Stimulated activated naive B cell treated with anti-CD40 and anti-IgM and Interleukin-4, amounts not matched to agents 10 μg/mL and 1 μg/mL and 100 μg/mL, for 72 hours (primary cell): ENCODE measurements at regions not wholly inside any gene's neighbourhood (a gene's known extent, or its start where the extent isn't known, plus 50 kb on each side); places are given as distances from the start of the nearest gene placed in this dataset.

Experiments
- ATAC-seq, 2 donors: fragments of 150-1000 bp; cut with Tn5 transposase; replicated peaks; 2 replicates each; pipeline ENCODE4 v1.10.0; 2021; ENCODE audit warnings: moderate library complexity in 1 of 2
- DNase-seq: peaks from one replicate; pipeline ENCODE4 v3.0.0; 2021
- H3K27ac Mint-ChIP-seq: one replicate; pipeline ENCODE4 v1.8.0; 2022; ENCODE audit warnings: mild to moderate bottlenecking, mixed read lengths
- H3K27me3 Mint-ChIP-seq, 2 donors: one replicate each; pipeline ENCODE4 v1.8.0; 2022; ENCODE audit warnings: mixed read lengths in 2 of 2
- H3K36me3 Mint-ChIP-seq, 2 donors: one replicate each; pipeline ENCODE4 v1.8.0; 2022; ENCODE audit warnings: mixed read lengths in 2 of 2, mild to moderate bottlenecking in 1 of 2
- H3K4me1 Mint-ChIP-seq, 2 donors: one replicate each; pipeline ENCODE4 v1.8.0; 2022; ENCODE audit warnings: mixed read lengths in 2 of 2, mild to moderate bottlenecking in 1 of 2
- H3K4me3 Mint-ChIP-seq, 2 donors: one replicate each; pipeline ENCODE4 v1.8.0; 2022; ENCODE audit warnings: mild to moderate bottlenecking in 2 of 2, mixed read lengths in 2 of 2, moderate library complexity in 1 of 2
- H3K9me3 Mint-ChIP-seq, 2 donors: one replicate each; pipeline ENCODE4 v1.8.0; 2022; ENCODE audit warnings: mixed read lengths in 2 of 2, mild to moderate bottlenecking in 1 of 2

GRCh38 chr20:22425344-22426295, 158.8 kb downstream of the FOXA2 start:
- Mint-ChIP-seq H3K4me1 (no peaks in the 10 kb centered on the region), H3K9me3 (no peaks in the 10 kb centered on the region)

DNA sequence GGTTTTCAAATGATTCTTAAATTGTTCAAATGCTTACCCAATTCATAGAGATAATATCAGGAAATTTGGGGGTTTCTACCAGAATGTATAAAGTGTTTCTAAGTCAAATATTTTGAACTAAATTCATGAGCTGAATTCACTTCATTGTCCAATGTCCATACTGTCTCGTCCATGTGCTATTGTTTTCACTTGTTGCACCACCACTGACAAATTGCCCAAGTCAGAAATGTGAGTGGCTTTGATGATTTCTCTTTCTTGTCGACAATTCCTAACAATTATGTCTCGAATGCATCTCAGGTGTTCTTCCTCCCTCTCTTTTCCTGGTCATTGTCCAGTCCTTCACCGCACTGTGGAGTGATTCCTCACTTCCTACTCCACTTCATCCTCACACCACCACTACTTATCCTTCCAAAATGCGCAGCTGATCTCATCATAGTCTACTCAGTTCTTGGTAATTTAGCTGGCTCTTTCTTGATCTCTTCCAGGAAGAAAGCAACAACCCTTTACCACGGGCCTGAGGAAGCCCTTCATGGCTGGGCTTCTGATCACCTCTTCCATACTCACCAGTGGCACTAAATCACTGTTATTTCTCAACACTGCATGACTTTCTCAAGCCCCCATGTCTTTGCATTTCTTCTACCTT, 161.1 kb downstream of the FOXA2 start:
- Mint-ChIP-seq H3K9me3 (no peaks in the 10 kb centered on the region), H3K27ac (no peak overlapping the region), H3K27me3 (peaks cover 14 to 15% of the 10 kb centered on the region in 2 donors), H3K36me3 (no peaks in the 10 kb centered on the region), H3K4me3 (no peak overlapping the region), H3K4me1 (no peaks in the 10 kb centered on the region)
- ATAC-seq (no peak), DNase-seq (no peak)

More at GRCh38 chr20:22425344-22426295, 158.8 kb downstream of the FOXA2 start:
- ATAC-seq (no peak), DNase-seq (no peak)
- Mint-ChIP-seq H3K27me3 (peaks cover 18% of the 10 kb centered on the region in 2 donors), H3K36me3 (no peaks in the 10 kb centered on the region), H3K27ac (no peak overlapping the region), H3K4me3 (no peak overlapping the region)

GRCh38 chr20:22420116-22420598, 164.2 kb downstream of the FOXA2 start:
- Mint-ChIP-seq H3K36me3 (no peaks in the 10 kb centered on the region), H3K27me3 (peaks cover 23 to 24% of the 10 kb centered on the region in 2 donors), H3K4me3 (no peak overlapping the region), H3K27ac (no peak overlapping the region), H3K4me1 (no peaks in the 10 kb centered on the region), H3K9me3 (no peaks in the 10 kb centered on the region)
- ATAC-seq = no peak
- no peak for DNase-seq

GRCh38 chr20:22418738-22419137, 165.6 kb downstream of the FOXA2 start:
- no peak overlapping the region for H3K4me3 Mint-ChIP-seq
- no peaks in the 10 kb centered on the region for H3K4me1 Mint-ChIP-seq
- ATAC-seq (no peak), DNase-seq (no peak)
- no peaks in the 10 kb centered on the region for H3K36me3 Mint-ChIP-seq
- no peaks in the 10 kb centered on the region for H3K9me3 Mint-ChIP-seq
- H3K27ac Mint-ChIP-seq = no peak overlapping the region
- H3K27me3 Mint-ChIP-seq = peaks cover 22 to 24% of the 10 kb centered on the region in 2 donors

DNA sequence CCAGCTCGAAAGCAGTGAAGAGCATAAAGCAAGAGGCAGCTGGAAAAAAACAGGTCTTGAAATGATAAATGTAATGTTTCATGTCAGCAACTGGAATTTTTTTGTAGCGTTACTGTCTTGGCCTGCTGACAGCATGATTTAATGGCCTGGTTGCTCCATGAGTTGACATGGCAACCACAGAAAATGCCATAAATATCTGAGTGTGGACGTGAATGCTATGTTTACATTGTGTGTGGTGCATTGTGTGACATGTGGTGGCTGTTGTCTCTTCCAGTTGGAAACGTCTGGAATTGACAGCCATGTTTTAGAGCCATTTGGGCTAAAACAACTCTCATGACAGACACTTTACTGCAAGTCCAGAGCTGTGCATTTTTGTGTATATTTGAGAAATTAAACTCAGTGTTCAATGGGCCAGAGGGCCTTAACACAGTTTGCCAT, 170.0 kb downstream of the FOXA2 start:
- ATAC-seq (no peak), DNase-seq (no peak)
- no peaks in the 10 kb centered on the region for H3K9me3 Mint-ChIP-seq
- H3K36me3 Mint-ChIP-seq = no peaks in the 10 kb centered on the region
- H3K27ac Mint-ChIP-seq = no peak overlapping the region
- peaks cover 16 to 22% of the 10 kb centered on the region in 2 donors for H3K27me3 Mint-ChIP-seq
- H3K4me3 Mint-ChIP-seq = no peak overlapping the region
- H3K4me1 Mint-ChIP-seq = no peaks in the 10 kb centered on the region

DNA sequence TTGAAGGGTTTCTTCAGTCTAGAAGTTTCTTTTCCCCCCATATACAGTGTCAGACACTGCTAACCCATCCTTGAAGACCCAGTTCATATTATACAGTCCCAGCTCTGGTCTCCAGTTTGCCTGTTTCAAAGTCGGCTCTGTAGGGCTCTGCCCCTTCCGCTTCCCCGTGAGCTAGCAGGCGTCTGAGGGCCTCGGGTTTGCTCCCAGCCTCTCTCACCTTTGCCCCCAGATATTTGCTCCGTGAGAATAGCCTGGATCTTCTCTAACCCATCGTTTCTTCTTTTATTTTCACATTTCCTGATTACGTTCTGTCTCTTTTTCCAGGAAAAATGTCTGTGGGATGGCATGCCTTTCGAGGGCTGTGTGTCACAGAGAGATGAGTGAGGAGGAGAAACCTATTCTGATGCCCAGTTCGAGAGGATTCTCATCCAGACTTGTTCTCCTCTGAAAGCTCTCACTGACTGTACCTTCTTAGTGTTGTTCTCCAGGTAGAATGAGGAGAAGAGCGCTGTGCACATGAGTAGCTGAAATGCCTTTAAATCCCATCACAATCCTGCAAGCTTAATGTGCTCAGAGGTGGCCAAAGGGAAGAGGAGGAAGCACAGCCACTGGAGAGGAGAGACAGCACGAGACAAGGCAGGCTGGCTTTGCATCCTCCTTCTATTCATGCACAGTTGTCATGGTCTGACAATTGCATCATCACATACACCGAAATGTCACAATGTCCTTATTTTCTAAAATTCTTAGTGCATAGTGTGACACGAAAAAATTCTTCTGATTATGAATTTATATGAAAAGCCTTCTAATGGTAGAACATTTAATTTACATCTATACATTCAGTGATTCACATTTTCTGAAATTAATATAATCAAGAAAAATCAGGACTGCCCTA, 171.1 kb downstream of the FOXA2 start:
- Mint-ChIP-seq H3K9me3 (peaks cover 0 to 2% of the 10 kb centered on the region in 2 donors), H3K4me1 (no peaks in the 10 kb centered on the region), H3K4me3 (no peak overlapping the region), H3K27ac (no peak overlapping the region), H3K27me3 (peaks cover 11 to 23% of the 10 kb centered on the region in 2 donors), H3K36me3 (no peaks in the 10 kb centered on the region)
- ATAC-seq = no peak
- no peak for DNase-seq

DNA sequence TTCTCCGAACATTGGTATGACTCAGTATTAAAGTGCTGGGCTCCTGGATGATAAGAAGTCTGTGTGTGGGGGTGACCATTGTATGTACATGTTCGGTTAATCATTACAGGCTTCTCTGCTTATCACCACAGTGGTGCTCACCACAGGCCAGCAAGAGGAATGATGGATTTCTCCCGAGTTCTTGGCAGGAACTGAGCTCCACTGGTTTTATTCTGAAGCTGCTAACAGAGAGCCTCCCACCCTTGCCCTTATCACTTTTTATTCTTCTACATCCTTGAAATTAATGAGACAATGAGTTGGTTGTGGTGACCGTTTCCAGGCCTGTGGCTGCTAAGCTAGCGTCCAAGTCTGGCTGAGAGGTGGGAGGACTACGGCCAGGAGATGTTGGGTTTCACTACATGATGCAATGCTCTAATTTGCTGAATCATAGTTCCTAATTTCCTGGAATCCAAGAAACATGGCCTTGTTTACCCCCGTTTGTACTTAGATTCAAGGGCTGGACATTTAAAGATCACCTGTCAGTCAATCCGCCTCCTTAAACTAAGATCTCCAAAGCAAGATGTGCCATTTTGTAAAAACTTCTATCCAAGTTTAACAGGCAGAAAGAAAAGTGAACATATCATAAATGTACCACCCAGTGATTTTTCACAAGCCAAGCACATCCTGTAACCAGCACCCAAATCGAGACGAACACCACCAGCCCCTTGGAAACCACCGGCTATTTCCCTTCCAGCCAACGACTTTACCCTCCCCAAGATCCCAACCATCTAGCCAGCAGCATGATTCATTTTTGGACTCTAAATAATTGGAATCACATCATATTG, 172.5 kb downstream of the FOXA2 start:
- Mint-ChIP-seq H3K27ac (no peak overlapping the region), H3K27me3 (peaks cover 4 to 15% of the 10 kb centered on the region in 2 donors), H3K36me3 (no peaks in the 10 kb centered on the region), H3K4me3 (no peak overlapping the region), H3K9me3 (peaks cover 0 to 2% of the 10 kb centered on the region in 2 donors), H3K4me1 (no peaks in the 10 kb centered on the region)
- DNase-seq (no peak), ATAC-seq (no peak)

- Mint-ChIP-seq H3K4me1 (no peaks in the 10 kb centered on the region), H3K9me3 (peaks cover 0 to 2% of the 10 kb centered on the region in 2 donors), H3K4me3 (no peak overlapping the region), H3K27me3 (peaks cover 4 to 15% of the 10 kb centered on the region in 2 donors), H3K36me3 (no peaks in the 10 kb centered on the region), H3K27ac (no peak overlapping the region)
- no peak for DNase-seq
- ATAC-seq = no peak
Measured at GRCh38 chr20:22411286-22411626, 173.1 kb downstream of the FOXA2 start.

DNA sequence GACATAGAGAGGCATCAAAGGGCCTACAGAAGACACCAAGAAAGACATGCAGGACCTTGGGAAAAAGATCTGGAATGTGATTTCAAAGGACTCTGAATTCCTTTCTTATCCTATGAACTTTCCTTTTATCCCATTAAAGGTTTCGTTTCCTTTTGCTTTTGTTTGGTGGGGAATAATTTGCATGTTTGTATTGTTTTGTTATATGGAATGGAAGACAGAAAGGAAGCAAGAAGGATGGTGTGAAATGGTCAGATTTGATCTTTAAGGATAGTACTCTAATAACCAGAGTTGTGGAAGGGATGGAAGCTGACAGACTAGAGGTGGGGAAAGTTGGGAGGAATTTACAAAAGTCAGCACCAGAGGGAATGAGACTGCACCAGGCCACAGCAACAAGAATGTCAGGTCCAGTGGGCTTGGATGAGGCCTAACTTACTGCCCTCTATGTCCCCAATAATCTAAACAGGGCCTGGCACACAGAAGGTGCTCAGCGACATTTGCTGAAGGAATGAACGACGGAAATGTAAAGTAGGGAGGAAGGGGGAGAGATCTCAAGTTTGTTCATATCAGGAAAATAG, 173.7 kb downstream of the FOXA2 start:
- no peak for DNase-seq
- Mint-ChIP-seq H3K27ac (no peak overlapping the region), H3K4me3 (no peak overlapping the region), H3K9me3 (peaks cover 0 to 2% of the 10 kb centered on the region in 2 donors), H3K27me3 (peaks cover 4 to 15% of the 10 kb centered on the region in 2 donors), H3K4me1 (no peaks in the 10 kb centered on the region), H3K36me3 (no peaks in the 10 kb centered on the region)
- ATAC-seq = no peak

GRCh38 chr20:22408521-22409402, 175.6 kb downstream of the FOXA2 start:
- H3K27ac Mint-ChIP-seq = no peak overlapping the region
- H3K36me3 Mint-ChIP-seq = no peaks in the 10 kb centered on the region
- H3K9me3 Mint-ChIP-seq = peaks cover 0 to 2% of the 10 kb centered on the region in 2 donors
- ATAC-seq (no peak), DNase-seq (no peak)
- H3K27me3 Mint-ChIP-seq = peaks cover 8 to 20% of the 10 kb centered on the region in 2 donors
- no peak overlapping the region for H3K4me3 Mint-ChIP-seq
- H3K4me1 Mint-ChIP-seq = peaks cover 3 to 9% of the 10 kb centered on the region in 2 donors

DNA sequence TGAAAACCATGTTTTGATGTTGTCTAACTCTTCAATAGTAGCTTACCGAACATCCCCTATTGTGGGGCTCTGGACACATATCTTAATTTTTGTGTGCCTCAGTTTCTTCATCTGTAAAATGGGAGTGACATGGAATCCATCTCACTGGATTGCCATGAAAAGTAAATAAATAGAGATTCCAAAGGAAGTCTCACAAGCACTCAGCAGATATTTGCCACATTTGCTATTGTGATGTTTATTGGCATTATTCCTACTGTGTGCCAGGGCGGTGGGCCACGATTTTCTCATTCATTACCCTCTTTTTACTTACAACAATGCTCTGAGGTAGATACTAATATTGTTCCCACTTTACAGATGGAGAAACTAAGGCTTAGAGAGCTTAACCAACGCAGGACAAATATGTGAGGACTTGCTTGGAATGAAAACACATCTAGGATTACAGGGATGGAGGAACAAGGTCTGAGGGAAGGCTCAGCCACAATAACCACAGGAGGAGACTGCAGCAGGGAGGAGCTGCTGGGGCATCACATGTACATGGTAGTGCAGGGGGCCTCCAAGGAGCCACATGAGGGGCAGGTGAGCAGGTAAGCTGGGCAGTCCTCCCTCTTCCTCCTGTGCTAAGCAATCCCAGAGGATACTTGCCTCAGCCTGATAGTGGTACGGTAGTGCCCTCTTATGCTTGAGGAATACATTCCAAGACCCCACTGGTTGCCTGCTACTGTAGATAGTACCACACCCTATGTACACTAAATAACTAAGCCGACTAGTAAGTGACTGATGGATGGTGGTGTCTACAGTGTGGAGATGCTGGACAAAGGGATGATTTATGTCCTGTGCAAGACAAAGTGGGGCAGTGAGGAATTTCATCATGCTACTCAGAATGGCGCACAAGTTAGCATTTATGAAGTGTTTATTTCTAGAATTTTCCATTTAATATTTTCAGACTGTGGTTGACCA, 176.9 kb downstream of the FOXA2 start:
- H3K27me3 Mint-ChIP-seq = peaks cover 8 to 16% of the 10 kb centered on the region in 2 donors
- H3K9me3 Mint-ChIP-seq = peaks cover 0 to 2% of the 10 kb centered on the region in 2 donors
- ATAC-seq (no peak), DNase-seq (no peak)
- H3K36me3 Mint-ChIP-seq = peaks cover 0 to 2% of the 10 kb centered on the region in 2 donors
- H3K4me3 Mint-ChIP-seq = no peak overlapping the region
- peaks cover 6 to 22% of the 10 kb centered on the region in 2 donors for H3K4me1 Mint-ChIP-seq
- no peak overlapping the region for H3K27ac Mint-ChIP-seq
